ENCODE measurements at regions not wholly inside any gene's neighbourhood (a gene's known extent, or its start where the extent isn't known, plus 50 kb on each side); places are given as distances from the start of the nearest gene placed in this dataset.

GRCh38 chr5:27275345-27275744, 237.0 kb upstream of the CDH9 start:
- Mint-ChIP-seq H3K36me3 (no peaks in the 10 kb centered on the region), H3K9me3 (peaks cover 0 to 22% (median 8%) of the 10 kb centered on the region in 8 donors), H3K27ac (no peak overlapping the region), H3K4me3 (no peak overlapping the region), H3K27me3 (no peaks in the 10 kb centered on the region), H3K4me1 (no peaks in the 10 kb centered on the region)
- CTCF ChIA-PET (ENCODE audit: partially characterized antibody), result no interaction called here
- Histone ChIP-seq H3K27me3 (ENCODE audit: insufficient read depth, low read length) (no peaks in the 10 kb centered on the region), H3K27ac (ENCODE audit: low read depth, low read length) (no peak overlapping the region), H3K4me1 (ENCODE audit: insufficient read depth, low read length) (no peaks in the 10 kb centered on the region), H3K4me3 (ENCODE audit: low read length in 2 of 2) (no peak overlapping the region), H3K9me3 (ENCODE audit: control insufficient read depth in 1 of 2, low read length in 2 of 2) (peaks cover 0 to 3% of the 10 kb centered on the region in 2 donors), H3K36me3 (ENCODE audit: insufficient read depth, low read length) (no peaks in the 10 kb centered on the region)
- intact Hi-C loops (cut with micrococcal nuclease), result no loop called here
- POLR2A ChIA-PET (ENCODE audit: partially characterized antibody), result no interaction called here
- DNase-seq, result no peak

DNA sequence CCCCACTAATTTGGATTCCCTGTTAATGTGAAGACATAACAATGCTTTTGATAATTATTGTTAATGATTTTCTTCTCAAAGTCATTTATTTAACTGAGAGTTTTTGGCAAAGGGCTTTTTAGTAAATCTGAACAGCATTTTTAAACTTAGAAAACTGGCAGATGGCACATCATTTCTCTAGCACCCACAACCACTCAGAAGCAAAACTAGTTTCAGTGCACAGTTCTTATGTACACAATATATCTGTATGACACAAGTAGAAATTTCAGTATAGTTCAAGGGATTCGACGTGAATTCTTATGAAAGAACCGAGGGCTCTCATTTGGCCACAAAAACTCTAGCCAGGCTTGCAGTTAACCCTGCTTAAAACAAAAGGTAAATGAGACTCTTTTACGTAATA, 231.4 kb upstream of the CDH9 start:
- intact Hi-C loops (cut with micrococcal nuclease), result no loop called here
- Mint-ChIP-seq H3K27me3 (no peaks in the 10 kb centered on the region), H3K27ac (no peak overlapping the region), H3K9me3 (peaks cover 0 to 23% (median 11%) of the 10 kb centered on the region in 8 donors), H3K4me1 (no peaks in the 10 kb centered on the region), H3K4me3 (no peak overlapping the region), H3K36me3 (no peaks in the 10 kb centered on the region)
- no peak for DNase-seq
- no peak overlapping the region for H3K4me3 ChIP-seq (ENCODE audit: low read length in 2 of 2)
- ChIA-PET POLR2A (ENCODE audit: partially characterized antibody) (no interaction called here), CTCF (ENCODE audit: partially characterized antibody) (no interaction called here)
- no peaks in the 10 kb centered on the region for H3K36me3 ChIP-seq (ENCODE audit: insufficient read depth, low read length)
- H3K27ac ChIP-seq (ENCODE audit: low read depth, low read length), result no peak overlapping the region
- no peaks in the 10 kb centered on the region for H3K4me1 ChIP-seq (ENCODE audit: insufficient read depth, low read length)
- no peaks in the 10 kb centered on the region for H3K27me3 ChIP-seq (ENCODE audit: insufficient read depth, low read length)
- peaks cover 0 to 3% of the 10 kb centered on the region in 2 donors for H3K9me3 ChIP-seq (ENCODE audit: control insufficient read depth in 1 of 2, low read length in 2 of 2)

DNA sequence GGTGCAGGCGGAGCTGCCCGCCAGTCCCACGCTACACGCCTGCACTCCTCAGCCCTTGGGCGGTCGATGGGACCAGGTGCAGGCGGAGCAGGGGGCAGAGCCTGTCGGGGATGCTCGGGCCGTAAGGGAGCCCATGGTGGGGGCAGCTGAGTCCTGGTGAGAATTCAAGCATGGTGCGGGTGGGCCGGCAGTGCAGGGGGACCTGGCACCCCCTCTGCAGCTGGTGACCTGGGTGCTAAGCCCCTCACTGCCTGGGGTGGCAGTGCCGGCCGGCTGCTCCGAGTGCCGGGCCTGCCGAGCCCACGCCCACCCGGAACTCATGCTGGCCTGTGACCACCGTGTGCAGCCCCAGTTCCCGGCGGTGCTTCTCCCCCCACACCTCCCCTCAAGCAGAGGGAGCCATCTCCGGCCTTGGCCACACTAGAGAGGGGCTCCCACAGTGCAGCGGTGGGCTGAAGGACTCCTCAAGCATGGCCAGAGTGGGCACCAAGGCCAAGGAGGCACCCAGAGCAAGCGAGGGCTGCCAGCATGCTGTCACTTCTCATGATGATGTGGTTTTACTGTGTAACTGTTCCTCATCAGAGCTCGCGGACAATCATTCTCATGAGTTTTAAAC, 228.9 kb upstream of the CDH9 start:
- intact Hi-C loops (cut with micrococcal nuclease), result no loop called here
- Histone ChIP-seq H3K27me3 (ENCODE audit: insufficient read depth, low read length) (no peaks in the 10 kb centered on the region), H3K4me1 (ENCODE audit: insufficient read depth, low read length) (no peaks in the 10 kb centered on the region), H3K27ac (ENCODE audit: low read depth, low read length) (no peak overlapping the region), H3K36me3 (ENCODE audit: insufficient read depth, low read length) (no peaks in the 10 kb centered on the region), H3K9me3 (ENCODE audit: control insufficient read depth in 1 of 2, low read length in 2 of 2) (no peaks in the 10 kb centered on the region), H3K4me3 (ENCODE audit: low read length in 2 of 2) (no peak overlapping the region)
- no peaks in the 10 kb centered on the region for H3K4me1 Mint-ChIP-seq
- H3K9me3 Mint-ChIP-seq, result peaks cover 1 to 34% (median 13%) of the 10 kb centered on the region in 8 donors
- no peaks in the 10 kb centered on the region for H3K27me3 Mint-ChIP-seq
- CTCF ChIA-PET (ENCODE audit: partially characterized antibody), result no interaction called here
- no peak overlapping the region for H3K27ac Mint-ChIP-seq
- no peaks in the 10 kb centered on the region for H3K36me3 Mint-ChIP-seq
- POLR2A ChIA-PET (ENCODE audit: partially characterized antibody), result no interaction called here
- no peak for DNase-seq
- no peak overlapping the region for H3K4me3 Mint-ChIP-seq

DNA sequence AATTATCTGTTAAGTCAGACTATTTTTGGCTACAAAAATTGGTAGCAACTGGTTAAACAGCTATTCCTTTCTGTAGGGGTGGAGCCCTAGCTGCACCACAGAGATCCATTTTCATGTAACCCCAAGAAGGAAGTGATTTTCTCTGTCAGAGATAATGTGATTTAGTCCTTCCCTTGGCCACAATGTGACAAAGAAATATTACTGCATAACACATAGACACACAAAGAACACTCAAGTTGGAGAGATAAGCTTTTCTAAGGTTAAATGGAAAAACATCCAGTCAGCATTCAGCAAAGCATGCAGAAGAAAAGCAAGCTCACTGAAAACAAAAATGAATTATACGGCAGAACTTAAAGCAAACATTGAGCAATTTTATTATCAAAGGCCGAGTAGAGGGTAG, 227.8 kb upstream of the CDH9 start:
- intact Hi-C loops (cut with micrococcal nuclease), result no loop called here
- no peak overlapping the region for H3K27ac Mint-ChIP-seq
- no peaks in the 10 kb centered on the region for H3K27me3 ChIP-seq (ENCODE audit: insufficient read depth, low read length)
- H3K9me3 Mint-ChIP-seq, result peaks cover 1 to 35% (median 14%) of the 10 kb centered on the region in 8 donors
- H3K36me3 Mint-ChIP-seq, result no peaks in the 10 kb centered on the region
- no peaks in the 10 kb centered on the region for H3K4me1 ChIP-seq (ENCODE audit: insufficient read depth, low read length)
- no peak for DNase-seq
- CTCF ChIA-PET (ENCODE audit: partially characterized antibody), result no interaction called here
- H3K4me3 ChIP-seq (ENCODE audit: low read length in 2 of 2), result no peak overlapping the region
- H3K4me3 Mint-ChIP-seq, result no peak overlapping the region
- POLR2A ChIA-PET (ENCODE audit: partially characterized antibody), result no interaction called here
- H3K27me3 Mint-ChIP-seq, result no peaks in the 10 kb centered on the region
- H3K9me3 ChIP-seq (ENCODE audit: control insufficient read depth in 1 of 2, low read length in 2 of 2), result no peaks in the 10 kb centered on the region
- H3K4me1 Mint-ChIP-seq, result no peaks in the 10 kb centered on the region
- H3K36me3 ChIP-seq (ENCODE audit: insufficient read depth, low read length), result no peaks in the 10 kb centered on the region
- no peak overlapping the region for H3K27ac ChIP-seq (ENCODE audit: low read depth, low read length)

GRCh38 chr5:27257696-27258095, 219.3 kb upstream of the CDH9 start:
- Mint-ChIP-seq H3K4me3 (no peak overlapping the region), H3K36me3 (no peaks in the 10 kb centered on the region), H3K4me1 (no peaks in the 10 kb centered on the region), H3K9me3 (peaks cover 0 to 18% (median 6%) of the 10 kb centered on the region in 8 donors), H3K27ac (no peak overlapping the region), H3K27me3 (no peaks in the 10 kb centered on the region)
- DNase-seq, result no peak
- H3K36me3 ChIP-seq (ENCODE audit: insufficient read depth, low read length), result no peaks in the 10 kb centered on the region
- no peak overlapping the region for H3K4me3 ChIP-seq (ENCODE audit: low read length in 2 of 2)
- intact Hi-C loops (cut with micrococcal nuclease), result no loop called here
- ChIA-PET CTCF (ENCODE audit: partially characterized antibody) (no interaction called here), POLR2A (ENCODE audit: partially characterized antibody) (no interaction called here)
- no peak overlapping the region for H3K27ac ChIP-seq (ENCODE audit: low read depth, low read length)
- no peaks in the 10 kb centered on the region for H3K27me3 ChIP-seq (ENCODE audit: insufficient read depth, low read length)
- no peaks in the 10 kb centered on the region for H3K4me1 ChIP-seq (ENCODE audit: insufficient read depth, low read length)
- H3K9me3 ChIP-seq (ENCODE audit: control insufficient read depth in 1 of 2, low read length in 2 of 2), result peaks cover 0 to 3% of the 10 kb centered on the region in 2 donors

- POLR2A ChIA-PET (ENCODE audit: partially characterized antibody), result no interaction called here
- no peak for DNase-seq
- H3K27ac ChIP-seq (ENCODE audit: low read depth, low read length), result no peak overlapping the region
- Mint-ChIP-seq H3K4me1 (no peaks in the 10 kb centered on the region), H3K27ac (no peak overlapping the region), H3K36me3 (no peaks in the 10 kb centered on the region), H3K4me3 (no peak overlapping the region), H3K27me3 (no peaks in the 10 kb centered on the region), H3K9me3 (peaks cover 0 to 8% (median 3%) of the 10 kb centered on the region in 8 donors)
- H3K4me1 ChIP-seq (ENCODE audit: insufficient read depth, low read length), result no peaks in the 10 kb centered on the region
- intact Hi-C loops (cut with micrococcal nuclease), result no loop called here
- no peaks in the 10 kb centered on the region for H3K27me3 ChIP-seq (ENCODE audit: insufficient read depth, low read length)
- H3K36me3 ChIP-seq (ENCODE audit: insufficient read depth, low read length), result no peaks in the 10 kb centered on the region
- no peak overlapping the region for H3K4me3 ChIP-seq (ENCODE audit: low read length in 2 of 2)
- CTCF ChIA-PET (ENCODE audit: partially characterized antibody), result no interaction called here
- peaks cover 0 to 3% of the 10 kb centered on the region in 2 donors for H3K9me3 ChIP-seq (ENCODE audit: control insufficient read depth in 1 of 2, low read length in 2 of 2)
These were observed 214.5 kb upstream of the CDH9 start for GRCh38 chr5:27252911-27253310.

DNA sequence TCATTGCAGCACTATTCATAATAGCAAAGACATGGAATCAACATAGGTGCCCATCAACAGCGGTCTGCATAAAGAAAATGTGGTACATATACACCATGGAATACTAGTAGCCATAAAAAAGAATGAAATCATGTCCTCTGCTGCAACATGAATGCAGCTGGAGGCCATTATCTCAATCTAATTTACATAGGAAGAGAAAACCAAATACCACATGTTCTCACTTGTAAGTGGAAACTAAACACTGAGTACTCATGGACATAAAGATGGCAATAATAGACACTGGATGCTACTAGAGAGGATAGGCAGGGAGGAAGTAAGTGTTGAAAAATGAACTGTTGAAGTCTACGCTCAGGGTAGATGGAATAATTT, 203.9 kb upstream of the CDH9 start:
- no peak overlapping the region for H3K27ac ChIP-seq (ENCODE audit: low read depth, low read length)
- ChIA-PET CTCF (ENCODE audit: partially characterized antibody) (no interaction called here), POLR2A (ENCODE audit: partially characterized antibody) (no interaction called here)
- no peaks in the 10 kb centered on the region for H3K9me3 ChIP-seq (ENCODE audit: control insufficient read depth in 1 of 2, low read length in 2 of 2)
- H3K4me1 ChIP-seq (ENCODE audit: insufficient read depth, low read length), result no peaks in the 10 kb centered on the region
- intact Hi-C loops (cut with micrococcal nuclease), result no loop called here
- H3K9me3 Mint-ChIP-seq, result peaks cover 0 to 19% (median 8%) of the 10 kb centered on the region in 8 donors
- DNase-seq, result no peak
- H3K4me3 ChIP-seq (ENCODE audit: low read length in 2 of 2), result no peak overlapping the region
- H3K27me3 Mint-ChIP-seq, result no peaks in the 10 kb centered on the region
- no peak overlapping the region for H3K27ac Mint-ChIP-seq
- H3K4me3 Mint-ChIP-seq, result no peak overlapping the region
- H3K4me1 Mint-ChIP-seq, result no peaks in the 10 kb centered on the region
- H3K27me3 ChIP-seq (ENCODE audit: insufficient read depth, low read length), result no peaks in the 10 kb centered on the region
- H3K36me3 Mint-ChIP-seq, result no peaks in the 10 kb centered on the region
- H3K36me3 ChIP-seq (ENCODE audit: insufficient read depth, low read length), result no peaks in the 10 kb centered on the region

Data from CD4-positive, alpha-beta memory T cell (primary cell).